ENCODE measurements at regions not wholly inside any gene's neighbourhood (a gene's known extent, or its start where the extent isn't known, plus 50 kb on each side); places are given as distances from the start of the nearest gene placed in this dataset.

DNA sequence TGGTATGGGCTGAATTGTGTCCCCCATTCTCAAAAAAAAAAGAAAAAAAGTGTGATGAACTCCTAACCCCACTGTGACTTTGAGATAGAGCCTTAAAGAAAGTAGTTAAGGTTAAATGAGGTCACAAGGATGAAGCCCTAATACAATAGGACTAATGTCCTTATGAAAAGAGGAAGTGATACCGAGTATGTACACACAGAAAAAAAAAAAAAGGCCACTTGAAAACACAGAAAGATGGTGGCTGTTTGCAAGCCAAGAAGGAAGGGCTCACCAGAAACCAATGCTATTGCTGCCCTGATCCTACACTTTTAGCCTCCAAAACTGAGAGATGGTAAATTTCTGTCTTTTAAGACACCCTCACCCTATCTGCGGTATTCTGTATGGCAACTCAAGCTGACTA, 955.6 kb downstream of the PCDH17 start:
- H3K4me1 ChIP-seq (ENCODE audit: low read depth, poor library complexity, severe bottlenecking): no peaks in the 10 kb centered on the region
- TF ChIP-seq, protein P1, sequence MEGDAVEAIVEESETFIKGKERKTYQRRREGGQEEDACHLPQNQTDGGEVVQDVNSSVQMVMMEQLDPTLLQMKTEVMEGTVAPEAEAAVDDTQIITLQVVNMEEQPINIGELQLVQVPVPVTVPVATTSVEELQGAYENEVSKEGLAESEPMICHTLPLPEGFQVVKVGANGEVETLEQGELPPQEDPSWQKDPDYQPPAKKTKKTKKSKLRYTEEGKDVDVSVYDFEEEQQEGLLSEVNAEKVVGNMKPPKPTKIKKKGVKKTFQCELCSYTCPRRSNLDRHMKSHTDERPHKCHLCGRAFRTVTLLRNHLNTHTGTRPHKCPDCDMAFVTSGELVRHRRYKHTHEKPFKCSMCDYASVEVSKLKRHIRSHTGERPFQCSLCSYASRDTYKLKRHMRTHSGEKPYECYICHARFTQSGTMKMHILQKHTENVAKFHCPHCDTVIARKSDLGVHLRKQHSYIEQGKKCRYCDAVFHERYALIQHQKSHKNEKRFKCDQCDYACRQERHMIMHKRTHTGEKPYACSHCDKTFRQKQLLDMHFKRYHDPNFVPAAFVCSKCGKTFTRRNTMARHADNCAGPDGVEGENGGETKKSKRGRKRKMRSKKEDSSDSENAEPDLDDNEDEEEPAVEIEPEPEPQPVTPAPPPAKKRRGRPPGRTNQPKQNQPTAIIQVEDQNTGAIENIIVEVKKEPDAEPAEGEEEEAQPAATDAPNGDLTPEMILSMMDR (conservative IDR thresholded peaks at IDR 0.05; ENCODE audit: low read depth, low read length): no peak
- no peak overlapping the region for H2AFZ ChIP-seq (ENCODE audit: low read depth)
- H3K27ac ChIP-seq: no peak overlapping the region
- H4K20me1 ChIP-seq (ENCODE audit: insufficient read depth): no peaks in the 10 kb centered on the region
- H3K79me2 ChIP-seq (ENCODE audit: insufficient read depth, low read depth): no peaks in the 10 kb centered on the region
- H3K9ac ChIP-seq: no peak overlapping the region
- H3K27me3 ChIP-seq (ENCODE audit: insufficient read depth, low read depth): no peaks in the 10 kb centered on the region
- no peaks in the 10 kb centered on the region for H3K36me3 ChIP-seq (ENCODE audit: insufficient read depth)
- H3K4me3 ChIP-seq (IDR thresholded peaks at IDR 0.05; ENCODE audit: insufficient read depth, low read depth, low read length): no peak overlapping the region
- no peak overlapping the region for H3K4me2 ChIP-seq

DNA sequence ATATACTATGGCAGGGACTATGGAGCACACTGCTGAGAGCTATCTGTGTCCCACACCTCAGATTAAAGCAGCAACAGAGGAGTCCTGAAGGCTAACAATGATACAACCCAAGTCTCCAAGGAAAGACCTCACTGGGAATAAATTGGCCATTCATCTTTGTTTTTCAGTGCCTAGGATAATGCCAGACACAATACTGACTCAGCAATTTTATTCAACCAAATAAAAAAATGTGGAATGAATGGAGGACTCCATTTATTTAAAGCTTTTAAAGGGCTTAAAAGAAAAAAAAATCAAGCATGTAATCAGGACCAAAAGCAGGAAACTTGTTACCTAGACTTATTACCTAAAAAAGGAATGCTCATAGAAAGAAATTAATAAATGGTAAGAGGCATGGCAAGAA, 960.5 kb downstream of the PCDH17 start:
- Histone ChIP-seq H2AFZ (ENCODE audit: low read depth) (no peak overlapping the region), H3K4me1 (ENCODE audit: low read depth, poor library complexity, severe bottlenecking) (no peaks in the 10 kb centered on the region), H4K20me1 (ENCODE audit: insufficient read depth) (no peaks in the 10 kb centered on the region), H3K36me3 (ENCODE audit: insufficient read depth) (no peaks in the 10 kb centered on the region), H3K27ac (no peak overlapping the region), H3K9ac (no peak overlapping the region), H3K79me2 (ENCODE audit: insufficient read depth, low read depth) (no peaks in the 10 kb centered on the region), H3K27me3 (ENCODE audit: insufficient read depth, low read depth) (no peaks in the 10 kb centered on the region), H3K4me3 (IDR thresholded peaks at IDR 0.05; ENCODE audit: insufficient read depth, low read depth, low read length) (no peak overlapping the region), H3K4me2 (no peak overlapping the region)
- TF ChIP-seq, protein P1 (conservative IDR thresholded peaks at IDR 0.05; ENCODE audit: low read depth, low read length): no peak

DNA sequence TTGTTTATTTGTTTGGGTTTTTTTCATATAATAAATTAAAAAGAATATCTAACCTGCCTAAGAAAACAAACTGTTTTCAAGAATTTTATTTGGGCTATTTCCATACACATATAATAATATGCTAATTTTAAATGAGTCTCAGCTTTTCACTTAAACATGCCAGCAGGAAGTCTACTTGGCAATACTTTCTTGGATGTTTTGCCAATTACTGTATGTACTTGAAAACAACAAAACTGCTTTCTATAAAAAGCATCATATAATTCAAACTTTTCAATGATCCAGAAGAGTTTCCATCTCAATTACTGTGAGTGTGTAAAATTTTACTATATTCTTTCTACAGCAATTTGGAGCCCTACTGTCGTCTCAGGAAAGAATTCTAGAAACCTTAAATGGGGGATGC, 961.2 kb downstream of the PCDH17 start:
- no peaks in the 10 kb centered on the region for H3K4me1 ChIP-seq (ENCODE audit: low read depth, poor library complexity, severe bottlenecking)
- no peak overlapping the region for H3K4me2 ChIP-seq
- TF ChIP-seq, protein P1 (conservative IDR thresholded peaks at IDR 0.05; ENCODE audit: low read depth, low read length): no peak
- no peak overlapping the region for H2AFZ ChIP-seq (ENCODE audit: low read depth)
- H3K36me3 ChIP-seq (ENCODE audit: insufficient read depth): no peaks in the 10 kb centered on the region
- no peak overlapping the region for H3K9ac ChIP-seq
- H4K20me1 ChIP-seq (ENCODE audit: insufficient read depth): no peaks in the 10 kb centered on the region
- no peaks in the 10 kb centered on the region for H3K79me2 ChIP-seq (ENCODE audit: insufficient read depth, low read depth)
- H3K27me3 ChIP-seq (ENCODE audit: insufficient read depth, low read depth): no peaks in the 10 kb centered on the region
- H3K27ac ChIP-seq: no peak overlapping the region
- no peak overlapping the region for H3K4me3 ChIP-seq (IDR thresholded peaks at IDR 0.05; ENCODE audit: insufficient read depth, low read depth, low read length)

DNA sequence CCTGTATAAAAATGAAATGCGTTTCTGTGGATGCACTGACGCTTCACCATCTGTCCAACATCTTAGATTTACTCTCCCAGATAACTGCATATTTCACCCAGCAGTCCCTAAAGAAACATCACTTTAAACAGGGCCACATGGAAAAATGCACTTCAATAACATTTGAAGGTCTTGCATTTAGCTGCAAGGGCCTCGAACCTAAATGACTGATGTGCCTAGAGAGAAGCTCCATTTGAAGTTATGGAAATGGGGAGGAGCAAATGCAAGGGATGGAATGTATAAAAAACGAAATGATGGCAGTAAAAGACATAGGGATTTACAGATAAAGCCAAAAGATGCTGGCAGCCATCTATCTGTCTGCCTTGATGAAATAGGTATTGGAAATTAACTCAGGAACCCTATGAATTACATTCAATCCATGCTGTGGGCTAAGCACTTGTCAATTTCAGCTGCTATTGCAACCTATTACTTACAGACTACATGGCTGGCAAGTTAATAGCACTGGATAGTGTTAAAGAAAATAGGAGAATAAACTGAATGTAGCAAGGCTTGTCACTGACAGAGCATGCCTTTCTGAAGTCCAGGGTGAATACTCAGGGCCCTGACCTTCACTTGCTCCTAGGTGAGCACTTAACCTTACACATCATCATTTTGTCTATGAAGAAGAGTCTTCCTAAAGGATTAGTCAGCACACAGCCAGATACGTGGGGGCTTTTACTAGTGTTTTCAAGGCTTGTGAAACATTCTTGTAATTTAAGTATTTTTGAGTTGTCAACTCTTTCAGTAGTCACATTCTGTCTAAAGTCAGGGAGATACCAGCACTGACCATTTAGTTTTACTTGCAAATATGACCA, 963.4 kb downstream of the PCDH17 start:
- H3K9ac ChIP-seq: no peak overlapping the region
- no peak overlapping the region for H2AFZ ChIP-seq (ENCODE audit: low read depth)
- no peak overlapping the region for H3K27ac ChIP-seq
- no peaks in the 10 kb centered on the region for H3K4me1 ChIP-seq (ENCODE audit: low read depth, poor library complexity, severe bottlenecking)
- TF ChIP-seq, protein P1 (conservative IDR thresholded peaks at IDR 0.05; ENCODE audit: low read depth, low read length): no peak
- no peak overlapping the region for H3K4me2 ChIP-seq
- no peaks in the 10 kb centered on the region for H3K36me3 ChIP-seq (ENCODE audit: insufficient read depth)
- no peaks in the 10 kb centered on the region for H3K27me3 ChIP-seq (ENCODE audit: insufficient read depth, low read depth)
- H3K4me3 ChIP-seq (IDR thresholded peaks at IDR 0.05; ENCODE audit: insufficient read depth, low read depth, low read length): no peak overlapping the region
- no peaks in the 10 kb centered on the region for H3K79me2 ChIP-seq (ENCODE audit: insufficient read depth, low read depth)
- no peaks in the 10 kb centered on the region for H4K20me1 ChIP-seq (ENCODE audit: insufficient read depth)
